Right lobe of liver (tissue), 6 donors: ENCODE measurements at regions not wholly inside any gene's neighbourhood (a gene's known extent, or its start where the extent isn't known, plus 50 kb on each side); places are given as distances from the start of the nearest gene placed in this dataset.

Source experiments
- ATAC-seq, 4 donors: fragments of 200-7000 bp; cut with Tn5 transposase; one replicate each; pipeline ENCODE4 v1.9.1; 2020; ENCODE audit warnings: mild to moderate bottlenecking in 4 of 4, moderate library complexity in 4 of 4
- DNase-seq, 3 donors: peaks; one replicate each; pipeline ENCODE4 v3.0.0-alpha.2; 2020
- H3K27ac ChIP-seq, 3 donors: fragments of 200-600 bp; one replicate each; pipeline ENCODE4 v1.8.0; 2022
- H3K27me3 ChIP-seq, 2 donors: fragments of 200-600 bp; one replicate each; pipeline ENCODE4 v1.8.0; 2022
- H3K36me3 ChIP-seq, 4 donors: fragments of 200-600 bp; sonication (generic) in 1 of 4; one replicate each; pipeline versions ENCODE4 v1.5.1 to v1.8.0; 2017 to 2022; ENCODE audit warnings: control low read depth in 1 of 4
- H3K4me1 ChIP-seq, 4 donors: fragments of 200-600 bp; sonication (generic) in 1 of 4; one replicate each; pipeline versions ENCODE4 v1.5.1 to v1.8.0; 2017 to 2022; ENCODE audit warnings: control low read depth in 1 of 4
- H3K4me3 ChIP-seq, 3 donors: fragments of 200-600 bp; one replicate each; pipeline ENCODE4 v1.8.0; 2022
- H3K9me3 ChIP-seq, 4 donors: fragments of 200-600 bp; sonication (generic) in 1 of 4; one replicate each; pipeline versions ENCODE4 v1.5.1 to v1.8.0; 2017 to 2022; ENCODE audit warnings: control low read depth in 1 of 4
- CTCF ChIP-seq, 4 donors: fragments of 200-600 bp in 3 of 4; fragments of 450-650 bp in 1 of 4; IDR thresholded peaks; one replicate each; pipeline versions ENCODE4 v1.5.1 to v1.8.0; 2016 to 2022; ENCODE audit warnings: antibody characterized with exemption in 4 of 4, mild to moderate bottlenecking in 2 of 4
- POLR2A ChIP-seq: fragments of 450-650 bp; IDR thresholded peaks from one replicate; pipeline ENCODE4 v1.6.1; 2017; ENCODE audit warnings: antibody characterized with exemption, mild to moderate bottlenecking
- WGBS: methylation state at CpG from one replicate; pipeline ENCODE4 v1.1.6; 2018; ENCODE audit warnings: low coverage, low lambda C conversion rate; ENCODE audit not compliant: insufficient coverage; ENCODE audit errors: missing lambda C conversion rate; 5-methylcytosine and 5-hydroxymethylcytosine counted together
- intact Hi-C, 2 donors: fragments of 100-400 bp; cut with DNase I; formaldehyde crosslinking; loops; one replicate each; pipeline versions ENCODE4 v1.11.2 to v1.14.1; 2022
- donor health status: DM: no; HTN: yes; CAD: no.
- donor health status: DM: no; HTN: no; CAD: no.
- donor health status: DM: no; HTN: no; CAD: no.
- donor health status: DM: no; HTN: yes; CAD: no.
- donor health status: DM: no; HTN: yes; CAD: no.

GRCh38 chr10:110404413-110404812 lies 93.3 kb upstream of the DUSP5 start:
- intact Hi-C loops: no loop called here
- no peaks in the 10 kb centered on the region for H3K9me3 ChIP-seq
- WGBS: 86% methylated on average over 2 of the region's 4 CpGs
- no peaks in the 10 kb centered on the region for H3K27me3 ChIP-seq
- ATAC-seq: no peak
- no peaks in the 10 kb centered on the region for H3K36me3 ChIP-seq
- no peaks in the 10 kb centered on the region for H3K4me1 ChIP-seq
- no peak overlapping the region for H3K4me3 ChIP-seq
- H3K27ac ChIP-seq: no peak overlapping the region
- DNase-seq: no peak
- TF ChIP-seq POLR2A (no peak), CTCF (IDR thresholded peaks at IDR 0.05) (no peak)

GRCh38 chr10:110404825-110405224 lies 92.9 kb upstream of the DUSP5 start:
- no peak for DNase-seq
- Histone ChIP-seq H3K9me3 (no peaks in the 10 kb centered on the region), H3K36me3 (no peaks in the 10 kb centered on the region), H3K4me3 (no peak overlapping the region), H3K27me3 (no peaks in the 10 kb centered on the region), H3K4me1 (no peaks in the 10 kb centered on the region), H3K27ac (no peak overlapping the region)
- 81% methylated on average over 4 of the region's 8 CpGs for WGBS
- intact Hi-C loops: no loop called here
- ATAC-seq: no peak
- TF ChIP-seq POLR2A (no peak), CTCF (IDR thresholded peaks at IDR 0.05) (no peak)

GRCh38 chr10:110405380-110405779 lies 92.3 kb upstream of the DUSP5 start:
- TF ChIP-seq POLR2A (no peak), CTCF (IDR thresholded peaks at IDR 0.05) (no peak)
- Histone ChIP-seq H3K36me3 (no peaks in the 10 kb centered on the region), H3K4me1 (no peaks in the 10 kb centered on the region), H3K27ac (no peak overlapping the region), H3K9me3 (no peaks in the 10 kb centered on the region), H3K4me3 (no peak overlapping the region), H3K27me3 (no peaks in the 10 kb centered on the region)
- ATAC-seq: no peak
- no peak for DNase-seq
- intact Hi-C loops: no loop called here
- WGBS: 87% methylated on average over 6 of the region's 6 CpGs

- ATAC-seq (no peak), DNase-seq (no peak)
- no peak overlapping the region for H3K27ac ChIP-seq
- H3K9me3 ChIP-seq: no peaks in the 10 kb centered on the region
- H3K4me3 ChIP-seq: no peak overlapping the region
- H3K27me3 ChIP-seq: no peaks in the 10 kb centered on the region
- H3K4me1 ChIP-seq: peaks cover 0 to 7% (median under 1%) of the 10 kb centered on the region in 4 donors
- intact Hi-C loops: no loop called here
- whole genome bisulfite sequencing: 90% methylated on average over 7 of the region's 8 CpGs
- TF ChIP-seq CTCF (IDR thresholded peaks at IDR 0.05) (no peak), POLR2A (no peak)
- no peaks in the 10 kb centered on the region for H3K36me3 ChIP-seq
These were observed 90.2 kb upstream of the DUSP5 start for GRCh38 chr10:110407301-110408170.
